ENCODE measurements at regions not wholly inside any gene's neighbourhood (a gene's known extent, or its start where the extent isn't known, plus 50 kb on each side); places are given as distances from the start of the nearest gene placed in this dataset.

- no peak for TF ChIP-seq EZH2phosphoT487 (conservative IDR thresholded peaks at IDR 0.05; ENCODE audit: low read length)
- no peak for TF ChIP-seq CTCF (IDR thresholded peaks at IDR 0.05; ENCODE audit: insufficient read depth, low read length, poor library complexity, severe bottlenecking)
- H3K27me3 ChIP-seq (ENCODE audit: low read length) = no peaks in the 10 kb centered on the region
- no peak overlapping the region for H3K4me3 ChIP-seq (ENCODE audit: insufficient read depth, low read length, poor library complexity, severe bottlenecking)
- no peak overlapping the region for H2AFZ ChIP-seq (ENCODE audit: low read depth, low read length, severe bottlenecking)
- no peaks in the 10 kb centered on the region for H3F3A ChIP-seq (ENCODE audit: insufficient read depth)
- H3K4me2 ChIP-seq (ENCODE audit: low read depth, low read length, poor library complexity, severe bottlenecking) = no peak overlapping the region
- H3K9me2 ChIP-seq (replicated peaks; ENCODE audit: insufficient read depth, low read length) = no peaks in the 10 kb centered on the region
- no peaks in the 10 kb centered on the region for H3K9me3 ChIP-seq (ENCODE audit: insufficient read depth, low read length)
- H3K9ac ChIP-seq (ENCODE audit: low read length) = no peak overlapping the region
- no peaks in the 10 kb centered on the region for H3K36me3 ChIP-seq (ENCODE audit: low read length)
- no peaks in the 10 kb centered on the region for H3K79me2 ChIP-seq (ENCODE audit: insufficient read depth, low read length)
- H4K20me1 ChIP-seq (ENCODE audit: low read depth, low read length) = no peaks in the 10 kb centered on the region
- H3K27ac ChIP-seq (ENCODE audit: low read depth, low read length) = no peak overlapping the region
These were observed 551.9 kb downstream of the EDEM1 start for GRCh38 chr3:5739299-5739935.

- Histone ChIP-seq H3K9me2 (replicated peaks; ENCODE audit: insufficient read depth, low read length) (no peaks in the 10 kb centered on the region), H4K20me1 (ENCODE audit: low read depth, low read length) (no peaks in the 10 kb centered on the region), H3K4me2 (ENCODE audit: low read depth, low read length, poor library complexity, severe bottlenecking) (no peak overlapping the region), H2AFZ (ENCODE audit: low read depth, low read length, severe bottlenecking) (no peak overlapping the region), H3K36me3 (ENCODE audit: low read length) (no peaks in the 10 kb centered on the region), H3K4me3 (ENCODE audit: insufficient read depth, low read length, poor library complexity, severe bottlenecking) (no peak overlapping the region), H3K27me3 (ENCODE audit: low read length) (no peaks in the 10 kb centered on the region), H3K9ac (ENCODE audit: low read length) (no peak overlapping the region), H3F3A (ENCODE audit: insufficient read depth) (no peaks in the 10 kb centered on the region), H3K79me2 (ENCODE audit: insufficient read depth, low read length) (no peaks in the 10 kb centered on the region), H3K9me3 (ENCODE audit: insufficient read depth, low read length) (no peaks in the 10 kb centered on the region), H3K27ac (ENCODE audit: low read depth, low read length) (no peak overlapping the region)
- TF ChIP-seq EZH2phosphoT487 (conservative IDR thresholded peaks at IDR 0.05; ENCODE audit: low read length) = no peak
- TF ChIP-seq CTCF (IDR thresholded peaks at IDR 0.05; ENCODE audit: insufficient read depth, low read length, poor library complexity, severe bottlenecking) = no peak
These were observed 552.4 kb downstream of the EDEM1 start for GRCh38 chr3:5739949-5740348.

GRCh38 chr3:5741017-5741416 lies 553.5 kb downstream of the EDEM1 start:
- Histone ChIP-seq H3K27me3 (ENCODE audit: low read length) (no peaks in the 10 kb centered on the region), H2AFZ (ENCODE audit: low read depth, low read length, severe bottlenecking) (no peak overlapping the region), H3K79me2 (ENCODE audit: insufficient read depth, low read length) (no peaks in the 10 kb centered on the region), H3F3A (ENCODE audit: insufficient read depth) (no peaks in the 10 kb centered on the region), H3K9me3 (ENCODE audit: insufficient read depth, low read length) (no peaks in the 10 kb centered on the region), H3K9ac (ENCODE audit: low read length) (no peak overlapping the region), H3K9me2 (replicated peaks; ENCODE audit: insufficient read depth, low read length) (no peaks in the 10 kb centered on the region), H3K4me3 (ENCODE audit: insufficient read depth, low read length, poor library complexity, severe bottlenecking) (no peak overlapping the region), H3K4me2 (ENCODE audit: low read depth, low read length, poor library complexity, severe bottlenecking) (no peak overlapping the region), H4K20me1 (ENCODE audit: low read depth, low read length) (no peaks in the 10 kb centered on the region), H3K36me3 (ENCODE audit: low read length) (no peaks in the 10 kb centered on the region), H3K27ac (ENCODE audit: low read depth, low read length) (no peak overlapping the region)
- TF ChIP-seq EZH2phosphoT487 (conservative IDR thresholded peaks at IDR 0.05; ENCODE audit: low read length) (no peak), CTCF (IDR thresholded peaks at IDR 0.05; ENCODE audit: insufficient read depth, low read length, poor library complexity, severe bottlenecking) (no peak)
